ENCODE measurements at regions not wholly inside any gene's neighbourhood (a gene's known extent, or its start where the extent isn't known, plus 50 kb on each side); places are given as distances from the start of the nearest gene placed in this dataset.

GRCh38 chr10:53109320-53109719 lies 336.7 kb upstream of the MBL2 start:
- TF ChIP-seq CTCF (IDR thresholded peaks at IDR 0.05) (no peak), POLR2A (IDR thresholded peaks at IDR 0.05) (no peak)
